Endothelial cell of umbilical vein (primary cell): ENCODE measurements at regions not wholly inside any gene's neighbourhood (a gene's known extent, or its start where the extent isn't known, plus 50 kb on each side); places are given as distances from the start of the nearest gene placed in this dataset.

Experiments
- POLR2AphosphoS5 ChIP-seq: IDR thresholded peaks from 2 replicates; pipeline ENCODE4 v1.6.1; 2012; ENCODE audit warnings: low read depth, mild to moderate bottlenecking, control low read depth, low read length, moderate library complexity; ENCODE audit not compliant: insufficient read depth
- TF ChIP-seq, protein P1 (sequence below), 2 donors: IDR thresholded peaks; 1 replicate in 1 of 2; 2 replicates in 1 of 2; pipeline ENCODE4 v1.5.1; 2011; ENCODE audit warnings: low read length in 2 of 2, mild to moderate bottlenecking in 2 of 2, moderate library complexity in 2 of 2, control low read depth in 1 of 2, inconsistent platforms in 1 of 2, low read depth in 1 of 2; ENCODE audit not compliant: insufficient read depth in 1 of 2; ENCODE audit errors: extremely low read depth in 1 of 2

DNA sequence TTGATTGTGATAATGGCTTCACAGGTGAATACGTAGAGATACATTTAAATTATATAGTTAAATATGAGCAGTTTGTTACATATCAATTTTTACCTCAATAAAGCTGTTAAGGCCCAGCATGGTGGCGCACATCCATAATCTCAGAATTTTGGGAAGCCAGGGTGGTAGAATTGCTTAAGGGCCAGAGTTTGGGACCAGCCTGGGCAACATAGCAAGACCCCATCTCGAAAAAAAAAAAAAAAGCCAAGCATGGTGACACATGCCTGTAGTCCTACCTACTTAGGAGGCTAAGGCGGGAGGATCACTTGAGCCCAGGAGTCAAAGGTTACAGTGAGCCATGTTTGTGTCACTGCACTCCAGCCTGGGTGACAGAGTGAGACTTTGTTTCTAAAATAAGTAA lies 138.7 kb upstream of the TMEM161B start:
- TF ChIP-seq, protein P1, sequence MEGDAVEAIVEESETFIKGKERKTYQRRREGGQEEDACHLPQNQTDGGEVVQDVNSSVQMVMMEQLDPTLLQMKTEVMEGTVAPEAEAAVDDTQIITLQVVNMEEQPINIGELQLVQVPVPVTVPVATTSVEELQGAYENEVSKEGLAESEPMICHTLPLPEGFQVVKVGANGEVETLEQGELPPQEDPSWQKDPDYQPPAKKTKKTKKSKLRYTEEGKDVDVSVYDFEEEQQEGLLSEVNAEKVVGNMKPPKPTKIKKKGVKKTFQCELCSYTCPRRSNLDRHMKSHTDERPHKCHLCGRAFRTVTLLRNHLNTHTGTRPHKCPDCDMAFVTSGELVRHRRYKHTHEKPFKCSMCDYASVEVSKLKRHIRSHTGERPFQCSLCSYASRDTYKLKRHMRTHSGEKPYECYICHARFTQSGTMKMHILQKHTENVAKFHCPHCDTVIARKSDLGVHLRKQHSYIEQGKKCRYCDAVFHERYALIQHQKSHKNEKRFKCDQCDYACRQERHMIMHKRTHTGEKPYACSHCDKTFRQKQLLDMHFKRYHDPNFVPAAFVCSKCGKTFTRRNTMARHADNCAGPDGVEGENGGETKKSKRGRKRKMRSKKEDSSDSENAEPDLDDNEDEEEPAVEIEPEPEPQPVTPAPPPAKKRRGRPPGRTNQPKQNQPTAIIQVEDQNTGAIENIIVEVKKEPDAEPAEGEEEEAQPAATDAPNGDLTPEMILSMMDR (IDR thresholded peaks at IDR 0.05; ENCODE audit: extremely low read depth in 1 of 2, insufficient read depth in 1 of 2, low read depth in 1 of 2, low read length in 2 of 2) = no peak
- TF ChIP-seq POLR2AphosphoS5 = no peak
